ENCODE measurements at regions not wholly inside any gene's neighbourhood (a gene's known extent, or its start where the extent isn't known, plus 50 kb on each side); places are given as distances from the start of the nearest gene placed in this dataset.
"Not testable (repeated sequence)": the region's sequence is repeated elsewhere in the genome, so short reads cannot be mapped to it uniquely, and the experiment has no call there.

- no peak for DNase-seq
Measured at GRCh38 chr3:152583963-152584362, 251.0 kb upstream of the P2RY1 start.

- no peak for DNase-seq
Measured at GRCh38 chr3:152586974-152587373, 248.0 kb upstream of the P2RY1 start.

GRCh38 chr3:152587861-152588260 lies 247.1 kb upstream of the P2RY1 start:
- DNase-seq, result no peak

DNA sequence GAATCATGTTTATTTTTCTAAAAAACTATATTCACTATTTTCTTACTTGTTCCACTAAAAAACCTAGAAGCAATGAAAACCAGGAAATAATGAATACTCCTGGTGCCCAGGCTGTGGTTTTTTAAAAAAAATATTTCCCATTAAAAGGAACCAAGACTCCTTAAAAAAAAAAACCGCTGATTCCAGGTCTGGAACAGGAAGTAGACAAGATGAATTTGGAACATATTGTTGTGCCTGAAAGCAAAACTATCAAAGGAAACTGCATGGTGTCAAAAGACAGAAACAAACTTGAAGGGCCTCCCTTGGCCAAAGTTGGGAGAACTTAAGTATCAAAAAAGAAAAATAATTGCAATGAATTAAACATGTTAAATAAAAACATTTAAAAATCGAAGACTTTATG lies 245.3 kb upstream of the P2RY1 start:
- DNase-seq, result no peak

DNA sequence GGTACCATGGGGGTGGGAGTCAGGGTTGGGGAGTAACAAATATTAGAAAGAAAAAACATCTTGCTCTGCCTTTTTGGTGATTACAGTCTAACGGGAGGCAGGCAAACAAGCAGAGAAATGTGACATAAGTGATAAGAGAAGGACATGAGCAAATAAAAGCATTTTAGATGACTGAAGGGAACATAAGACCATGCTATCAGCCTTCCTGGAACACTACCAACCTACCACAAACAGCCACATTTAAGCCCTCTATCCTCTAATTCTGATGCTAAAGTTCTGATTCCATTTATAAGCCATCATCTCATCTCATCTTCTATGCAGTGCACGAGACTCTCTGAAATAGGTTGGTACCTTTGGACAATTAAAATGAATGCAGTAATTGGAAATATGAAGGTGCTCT lies 243.4 kb upstream of the P2RY1 start:
- DNase-seq, result no peak

GRCh38 chr3:152593242-152593641 lies 241.7 kb upstream of the P2RY1 start:
- no peak for DNase-seq

DNA sequence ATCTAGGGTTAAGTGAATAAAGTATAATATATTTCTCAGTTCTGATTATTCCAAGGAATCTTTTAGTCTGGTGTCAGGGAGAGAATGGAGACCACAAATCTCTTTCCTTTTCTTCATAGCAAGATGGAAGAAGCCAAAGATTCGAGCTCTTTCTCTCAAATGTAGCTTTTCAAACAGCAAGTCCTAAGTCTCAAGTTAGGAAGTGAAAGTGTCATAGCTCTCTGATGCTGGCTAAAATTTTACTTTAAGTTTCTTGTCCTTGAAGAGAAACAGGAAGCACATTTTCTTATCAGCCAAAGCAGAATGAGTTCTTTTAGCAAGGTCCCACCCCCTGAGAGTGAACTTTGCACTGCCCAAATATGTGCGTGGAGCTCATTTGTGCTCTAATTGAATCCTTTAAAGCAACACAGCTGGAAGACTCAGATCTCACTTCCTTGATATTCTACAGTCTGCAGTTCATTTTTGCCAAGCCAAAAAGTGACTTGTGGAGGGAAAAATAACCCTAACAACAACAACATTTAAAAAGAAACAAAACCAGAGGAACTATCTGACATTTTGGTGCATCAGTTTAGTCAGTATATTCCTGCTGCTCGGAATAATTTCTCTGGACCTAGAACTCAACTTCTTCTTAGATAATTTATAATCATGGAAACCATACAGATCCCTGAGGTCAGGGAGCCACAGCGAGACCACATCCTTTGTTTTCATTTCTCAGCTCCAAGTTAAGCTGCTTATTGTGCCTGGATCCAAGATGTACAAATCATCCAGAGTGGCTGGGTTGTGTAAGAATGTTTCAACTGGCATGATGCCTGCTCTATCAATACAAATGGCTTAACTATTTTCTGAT lies 238.7 kb upstream of the P2RY1 start:
- no peak for DNase-seq

GRCh38 chr3:152596832-152597231 lies 238.1 kb upstream of the P2RY1 start:
- not testable (repeated sequence) for DNase-seq

DNA sequence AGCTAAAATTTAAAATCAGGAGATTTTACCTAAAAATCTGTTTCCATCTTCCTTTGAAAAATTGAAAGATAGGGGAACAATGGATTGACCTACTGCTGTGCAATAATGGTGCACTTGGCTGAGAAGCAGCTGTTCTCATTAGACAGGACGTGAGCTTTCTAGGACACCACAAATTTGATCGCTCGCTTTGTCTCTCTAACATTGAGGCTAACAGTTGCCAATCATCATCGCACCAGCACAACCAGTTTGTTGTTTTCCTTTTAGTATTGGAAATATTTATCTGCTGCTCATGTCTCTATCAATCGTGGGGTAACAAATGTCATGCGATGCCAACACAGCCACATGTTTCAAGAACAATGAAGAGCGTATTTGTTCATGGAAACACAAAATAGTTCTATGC lies 228.8 kb upstream of the P2RY1 start:
- DNase-seq, result no peak

GRCh38 chr3:152607179-152607578 lies 227.8 kb upstream of the P2RY1 start:
- DNase-seq, result no peak

GRCh38 chr3:152608696-152609594 lies 226.0 kb upstream of the P2RY1 start:
- no peak for DNase-seq

- no peak for DNase-seq
Measured at GRCh38 chr3:152609891-152610290, 225.0 kb upstream of the P2RY1 start.

DNA sequence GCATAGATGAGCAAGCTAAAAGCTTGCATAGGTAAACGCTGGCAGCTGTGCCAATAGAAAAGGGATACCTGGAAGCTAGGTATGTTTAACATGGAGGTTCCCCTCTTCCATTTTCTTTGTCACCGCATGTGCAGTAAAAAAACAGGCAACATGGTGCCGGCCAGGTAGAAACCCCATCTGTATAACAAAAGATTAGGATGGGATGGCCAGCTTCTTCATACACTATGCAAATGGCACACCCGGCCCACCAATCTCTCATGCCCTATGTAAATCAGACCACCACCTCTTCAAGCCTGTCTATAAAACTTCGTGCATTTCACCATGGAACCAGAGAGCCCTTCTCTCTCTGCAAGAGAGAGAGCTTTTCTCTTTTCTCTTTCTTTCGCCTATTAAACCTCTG lies 224.3 kb upstream of the P2RY1 start:
- no peak for DNase-seq

DNA sequence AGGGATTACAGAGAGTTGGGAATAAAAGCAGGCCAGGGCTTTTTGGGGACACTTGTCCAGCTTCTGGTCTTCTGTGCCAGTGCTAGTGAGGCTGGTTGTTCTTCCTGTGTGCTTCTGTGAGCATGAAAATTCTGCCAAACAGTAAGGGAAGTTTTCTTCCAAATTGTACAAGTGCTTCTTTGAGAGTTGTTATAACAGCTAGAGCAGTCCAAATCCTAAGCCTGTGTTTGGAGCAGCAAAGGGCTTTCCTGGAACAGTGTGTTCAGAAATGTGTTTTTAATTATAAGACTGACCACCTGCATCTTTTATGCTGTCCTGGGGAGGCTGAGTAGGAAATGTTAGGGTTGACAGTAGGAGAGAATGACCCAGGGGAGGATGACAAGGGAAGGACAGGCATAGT lies 223.0 kb upstream of the P2RY1 start:
- no peak for DNase-seq

DNA sequence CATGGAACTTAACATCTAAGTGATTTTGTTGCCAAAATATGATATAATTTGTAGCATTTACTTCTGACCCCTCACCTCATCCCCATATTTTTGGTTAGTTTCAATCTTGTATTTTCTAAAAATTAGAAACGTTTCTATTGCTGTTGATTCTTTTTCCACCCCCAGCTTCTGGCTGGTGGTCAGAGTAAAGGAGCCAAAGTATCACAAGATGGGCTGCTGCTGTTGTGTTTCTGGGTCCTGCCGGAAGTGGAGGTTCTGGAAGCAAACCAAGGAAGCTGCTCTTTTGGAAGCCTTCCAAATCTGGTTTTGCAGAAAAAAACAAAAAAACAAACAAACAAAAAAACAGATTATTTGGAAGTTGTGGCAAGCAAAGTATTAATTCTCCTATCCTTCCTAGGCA lies 221.1 kb upstream of the P2RY1 start:
- no peak for DNase-seq

DNA sequence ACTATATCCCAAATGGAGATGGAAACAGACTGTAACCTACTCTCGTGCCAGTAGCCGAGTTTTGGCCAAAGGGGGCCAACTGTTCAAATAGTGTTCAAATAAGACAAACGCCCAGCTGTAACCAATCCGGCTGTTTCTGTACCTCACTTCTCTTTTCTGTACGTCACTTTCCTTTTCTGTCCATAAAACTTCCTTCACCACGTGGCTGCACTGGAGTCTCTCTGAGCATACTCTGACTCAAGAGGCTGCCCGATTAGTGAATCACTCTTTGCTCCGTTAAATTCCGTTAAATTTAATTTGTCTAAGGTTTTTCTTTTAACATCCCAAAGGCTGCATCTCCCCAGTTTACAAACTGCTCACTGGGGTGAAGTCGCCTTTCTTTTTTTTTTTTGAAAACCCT lies 219.2 kb upstream of the P2RY1 start:
- DNase-seq, result no peak

DNA sequence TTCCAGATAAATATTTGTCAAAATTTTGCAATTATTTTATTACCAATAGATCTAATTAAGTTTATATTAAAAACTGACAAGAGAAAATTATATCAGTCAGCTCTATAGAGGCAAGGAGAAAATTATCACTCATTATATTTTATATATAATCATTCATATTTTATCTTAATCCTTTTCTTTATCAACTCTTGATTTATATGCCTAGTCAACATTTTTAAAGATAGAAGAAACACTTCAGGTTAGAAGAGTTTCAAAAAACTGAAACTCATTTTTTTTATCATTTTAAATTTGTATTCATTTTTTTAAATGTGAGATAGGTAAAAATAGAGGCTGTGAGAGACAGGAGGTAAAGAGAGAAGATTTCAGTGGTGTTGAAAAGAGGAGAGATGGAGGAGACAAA lies 217.3 kb upstream of the P2RY1 start:
- no peak for DNase-seq

- DNase-seq, result no peak
Measured at GRCh38 chr3:152618529-152618928, 216.4 kb upstream of the P2RY1 start.

DNA sequence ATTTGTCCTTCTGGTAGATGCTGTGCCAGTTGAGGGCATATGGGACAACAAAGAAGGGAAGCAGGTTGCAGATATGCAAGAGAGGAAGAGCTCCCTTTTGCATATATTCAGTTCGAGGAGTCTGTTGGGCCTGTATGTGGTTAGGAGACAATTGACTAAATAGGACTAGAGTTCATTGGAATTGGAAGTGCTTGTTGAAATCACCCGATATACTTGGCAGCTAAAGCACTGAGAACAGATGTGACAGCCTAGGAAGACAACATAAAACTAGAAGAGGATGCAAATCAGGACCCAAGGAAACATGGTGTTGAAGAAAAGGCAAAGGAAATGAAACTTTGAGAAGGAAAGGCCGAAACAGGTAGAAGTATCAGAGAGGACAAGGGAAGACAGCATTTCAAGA lies 215.2 kb upstream of the P2RY1 start:
- DNase-seq, result no peak

- DNase-seq, result no peak
Measured at GRCh38 chr3:152620395-152620794, 214.5 kb upstream of the P2RY1 start.

GRCh38 chr3:152621006-152621868 lies 213.7 kb upstream of the P2RY1 start:
- no peak for DNase-seq

DNA sequence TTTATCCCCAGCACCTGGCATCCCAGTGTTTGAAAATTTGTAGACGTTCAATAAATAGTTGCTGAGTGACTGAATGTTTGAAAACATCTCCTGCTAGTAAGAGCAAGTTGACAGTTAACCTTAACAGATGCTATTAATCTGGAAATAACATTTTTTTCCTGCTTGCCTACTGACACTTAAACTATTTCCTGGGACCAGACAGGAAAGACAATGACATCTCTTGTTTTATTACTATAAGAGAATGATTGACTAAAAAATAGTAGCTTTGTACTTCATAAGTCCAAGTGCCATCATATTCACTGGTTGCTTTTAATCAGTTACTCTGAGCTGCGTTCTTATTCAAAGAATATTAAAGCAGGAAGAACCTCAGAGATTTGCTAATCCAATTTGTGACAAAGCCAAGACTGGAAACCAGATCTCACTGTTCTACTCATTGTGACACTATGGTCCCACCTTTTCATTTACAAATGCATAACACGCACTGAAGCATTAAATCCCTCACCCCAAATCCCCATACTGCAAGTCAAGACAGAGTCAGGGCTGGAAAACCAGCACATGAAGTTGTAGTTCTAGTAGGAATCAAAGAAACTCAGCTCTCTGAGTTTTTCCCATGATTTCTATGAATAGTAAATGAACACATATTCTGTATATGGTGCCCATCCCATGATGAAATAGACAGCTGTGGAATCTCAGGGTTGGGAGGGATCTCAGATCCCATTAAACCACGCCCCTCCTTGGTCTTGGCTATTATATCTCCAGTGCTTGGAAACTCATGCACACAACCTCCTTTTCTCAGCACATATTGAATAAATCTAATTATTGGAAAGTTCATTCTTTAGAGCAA lies 212.7 kb upstream of the P2RY1 start:
- no peak for DNase-seq

Measured in NCI-H1694 (cell line).